ENCODE measurements at regions not wholly inside any gene's neighbourhood (a gene's known extent, or its start where the extent isn't known, plus 50 kb on each side); places are given as distances from the start of the nearest gene placed in this dataset.

DNA sequence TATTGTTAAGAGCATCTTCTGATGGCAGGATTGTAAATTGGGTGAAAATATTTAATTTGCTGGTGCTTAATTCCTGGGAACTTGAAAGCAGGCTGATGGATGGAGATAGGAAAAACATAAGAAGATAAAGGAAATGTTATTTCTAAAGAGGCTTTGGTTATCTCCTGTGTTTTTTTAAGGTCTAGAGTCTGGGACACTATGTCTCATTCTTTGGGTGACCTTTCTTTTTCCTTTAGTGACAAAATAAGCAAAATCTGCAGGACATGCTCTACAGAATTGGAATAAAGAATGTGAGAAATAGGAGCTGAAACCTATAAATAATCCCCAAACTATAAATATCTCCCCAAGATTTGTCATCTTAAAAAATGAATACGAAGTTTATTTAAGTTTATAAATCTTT is 241.7 kb downstream of the DSC3 start:
- H2AFZ ChIP-seq (ENCODE audit: low read length) = no peak overlapping the region
- H2BK20ac ChIP-seq (ENCODE audit: low read depth, low read length, poor library complexity, severe bottlenecking) = no peak overlapping the region
- H4K5ac ChIP-seq (ENCODE audit: insufficient read length, low read depth, low read length) = no peak overlapping the region
- no peaks in the 10 kb centered on the region for H3K9me3 Mint-ChIP-seq
- no peak overlapping the region for H3T11ph ChIP-seq (ENCODE audit: low read length)
- no peaks in the 10 kb centered on the region for H3K23me2 ChIP-seq (ENCODE audit: insufficient read length, low read depth, low read length, poor library complexity, severe bottlenecking)
- H3K23ac ChIP-seq (ENCODE audit: insufficient read length, low read depth, low read length) = no peak overlapping the region
- H4K8ac ChIP-seq (replicated peaks; ENCODE audit: insufficient read length, low read depth, low read length) = no peak overlapping the region
- H3K79me2 ChIP-seq (ENCODE audit: insufficient read depth, low read length) = no peaks in the 10 kb centered on the region
- H3K14ac ChIP-seq (ENCODE audit: insufficient read depth, low read length) = no peak overlapping the region
- no peaks in the 10 kb centered on the region for H3K9me3 ChIP-seq (ENCODE audit: control insufficient read depth, low read depth, low read length)
- no CpG with 5 or more reads among the region's 1 CpG for WGBS (ENCODE audit: extremely low coverage, insufficient read length, low lambda C conversion rate)
- H3K36me3 Mint-ChIP-seq (ENCODE audit: insufficient read depth in 1 of 3, low read depth in 3 of 3) = no peaks in the 10 kb centered on the region
- TF ChIP-seq, protein P1, sequence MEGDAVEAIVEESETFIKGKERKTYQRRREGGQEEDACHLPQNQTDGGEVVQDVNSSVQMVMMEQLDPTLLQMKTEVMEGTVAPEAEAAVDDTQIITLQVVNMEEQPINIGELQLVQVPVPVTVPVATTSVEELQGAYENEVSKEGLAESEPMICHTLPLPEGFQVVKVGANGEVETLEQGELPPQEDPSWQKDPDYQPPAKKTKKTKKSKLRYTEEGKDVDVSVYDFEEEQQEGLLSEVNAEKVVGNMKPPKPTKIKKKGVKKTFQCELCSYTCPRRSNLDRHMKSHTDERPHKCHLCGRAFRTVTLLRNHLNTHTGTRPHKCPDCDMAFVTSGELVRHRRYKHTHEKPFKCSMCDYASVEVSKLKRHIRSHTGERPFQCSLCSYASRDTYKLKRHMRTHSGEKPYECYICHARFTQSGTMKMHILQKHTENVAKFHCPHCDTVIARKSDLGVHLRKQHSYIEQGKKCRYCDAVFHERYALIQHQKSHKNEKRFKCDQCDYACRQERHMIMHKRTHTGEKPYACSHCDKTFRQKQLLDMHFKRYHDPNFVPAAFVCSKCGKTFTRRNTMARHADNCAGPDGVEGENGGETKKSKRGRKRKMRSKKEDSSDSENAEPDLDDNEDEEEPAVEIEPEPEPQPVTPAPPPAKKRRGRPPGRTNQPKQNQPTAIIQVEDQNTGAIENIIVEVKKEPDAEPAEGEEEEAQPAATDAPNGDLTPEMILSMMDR (conservative IDR thresholded peaks at IDR 0.05) = no peak
- no peak overlapping the region for H3K27ac Mint-ChIP-seq
- H3K79me1 ChIP-seq (ENCODE audit: insufficient read depth, low read depth, low read length, poor library complexity, severe bottlenecking) = no peaks in the 10 kb centered on the region
- H3K56ac ChIP-seq (ENCODE audit: insufficient read length, low read depth, low read length) = no peak overlapping the region
- no peak overlapping the region for H2BK5ac ChIP-seq (ENCODE audit: insufficient read length, low read length)
- peaks cover 4% of the 10 kb centered on the region in 2 experiments for H3K4me1 Mint-ChIP-seq
- no peak overlapping the region for H3K4me3 Mint-ChIP-seq
- H2AK5ac ChIP-seq (ENCODE audit: insufficient read length, low read length) = no peak overlapping the region
- H3K4me1 ChIP-seq (ENCODE audit: insufficient read depth, low read length) = no peaks in the 10 kb centered on the region
- H3K9ac ChIP-seq (ENCODE audit: extremely low read depth, insufficient read length, low read length) = no peak overlapping the region
- no peaks in the 10 kb centered on the region for H4K20me1 ChIP-seq (ENCODE audit: control insufficient read depth, insufficient read depth, insufficient read length)
- H3K4ac ChIP-seq (ENCODE audit: low read depth, low read length) = no peak overlapping the region
- no peak overlapping the region for H3K18ac ChIP-seq (ENCODE audit: insufficient read length, low read depth, low read length)
- H3K27me3 Mint-ChIP-seq (ENCODE audit: low read depth) = no peaks in the 10 kb centered on the region
- no peak overlapping the region for H2BK12ac ChIP-seq (ENCODE audit: insufficient read length, low read depth, low read length)
- no peaks in the 10 kb centered on the region for H3K27me3 ChIP-seq (ENCODE audit: insufficient read depth, low read length)
- no peak overlapping the region for H4K91ac ChIP-seq (ENCODE audit: insufficient read length, low read depth, low read length)
- H2BK15ac ChIP-seq (ENCODE audit: low read depth, low read length) = no peak overlapping the region
- no peak overlapping the region for H3K27ac ChIP-seq (ENCODE audit: insufficient read length, low read depth, low read length)
- no peak overlapping the region for H3K4me2 ChIP-seq (ENCODE audit: insufficient read depth, insufficient read length, low read length)
- H2BK120ac ChIP-seq (ENCODE audit: low read depth, low read length, poor library complexity, severe bottlenecking) = no peak overlapping the region
- no peak for DNase-seq
